ENCODE measurements at regions not wholly inside any gene's neighbourhood (a gene's known extent, or its start where the extent isn't known, plus 50 kb on each side); places are given as distances from the start of the nearest gene placed in this dataset.
"Not testable (repeated sequence)": the region's sequence is repeated elsewhere in the genome, so short reads cannot be mapped to it uniquely, and the experiment has no call there.

DNA sequence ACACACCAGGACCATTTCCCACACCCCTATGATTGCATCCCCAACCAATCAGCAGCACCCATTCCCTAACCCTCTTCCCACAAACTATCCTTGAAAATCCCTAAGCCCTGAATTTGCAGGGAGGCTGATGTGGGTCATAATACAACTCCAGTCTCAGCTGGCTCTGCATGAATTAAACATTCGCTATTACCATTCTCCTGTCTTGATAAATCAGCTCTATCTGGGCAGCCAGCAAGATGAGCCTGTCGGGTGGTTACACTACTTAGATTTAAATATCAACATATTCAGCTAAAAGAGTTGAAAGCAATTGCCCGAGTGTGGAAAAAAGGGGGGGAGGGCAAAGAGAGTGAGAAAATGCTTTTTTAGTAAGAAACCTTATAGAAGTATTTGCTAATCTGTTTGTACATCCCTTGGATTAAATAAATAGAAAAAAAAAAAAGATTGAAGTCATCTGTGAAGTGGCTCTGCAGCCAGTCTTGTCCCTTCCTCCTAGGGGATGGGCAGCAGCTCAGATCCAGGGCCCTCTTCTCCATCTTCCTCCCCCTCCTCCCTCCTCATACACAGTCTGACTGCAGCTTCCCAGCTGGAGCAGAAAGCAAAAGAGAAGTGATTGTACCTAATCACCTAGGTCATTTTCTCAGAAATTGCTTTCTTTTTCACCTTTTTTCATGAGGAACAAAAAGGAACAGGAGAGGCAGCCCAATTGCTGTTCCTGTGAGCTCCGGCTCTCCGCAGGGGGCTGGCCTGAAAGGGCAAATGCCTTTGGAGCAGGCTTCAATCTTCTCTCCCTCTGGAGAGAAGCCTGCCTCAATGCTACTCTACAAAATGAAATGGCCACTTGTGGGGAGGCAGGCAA is 356.6 kb upstream of the SULF2 start:
- DNase-seq, result no peak

DNA sequence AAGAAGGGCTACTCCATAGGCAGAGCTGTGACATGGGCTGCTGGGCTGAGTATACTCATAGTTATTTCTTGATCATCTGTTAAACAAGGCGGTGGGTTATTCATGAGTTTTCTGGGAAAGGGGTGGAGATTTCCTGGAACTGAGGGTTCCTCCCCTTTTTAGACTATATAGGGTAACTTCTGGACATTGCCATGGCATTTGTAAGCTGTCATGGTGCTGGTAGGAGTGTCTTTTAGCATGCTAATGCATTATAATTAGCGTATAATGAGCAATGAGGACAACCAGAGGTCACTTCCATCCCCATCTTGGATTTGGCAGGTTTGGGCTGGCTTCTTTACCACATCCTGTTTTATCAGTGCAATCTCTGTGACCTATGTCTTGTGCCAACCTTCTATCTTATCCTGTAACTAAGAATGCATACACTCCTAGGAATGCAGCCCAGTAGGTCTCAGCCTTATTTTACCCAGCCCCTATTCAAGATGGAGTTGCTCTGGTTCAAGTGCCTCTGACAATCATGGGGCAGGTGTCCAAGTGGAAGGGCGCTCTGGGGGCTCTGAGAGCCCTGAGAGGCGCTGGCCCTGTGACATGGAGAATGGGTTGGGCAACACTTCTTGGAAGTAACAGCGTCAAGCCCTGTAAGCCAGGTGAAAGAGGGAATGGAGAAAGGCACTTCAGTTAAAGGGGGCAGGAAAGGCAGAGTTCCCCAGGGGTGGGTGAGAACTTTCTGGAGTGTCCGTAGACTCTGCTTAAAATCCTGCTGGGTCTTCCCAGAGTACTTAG is 354.2 kb upstream of the SULF2 start:
- DNase-seq, result no peak

DNA sequence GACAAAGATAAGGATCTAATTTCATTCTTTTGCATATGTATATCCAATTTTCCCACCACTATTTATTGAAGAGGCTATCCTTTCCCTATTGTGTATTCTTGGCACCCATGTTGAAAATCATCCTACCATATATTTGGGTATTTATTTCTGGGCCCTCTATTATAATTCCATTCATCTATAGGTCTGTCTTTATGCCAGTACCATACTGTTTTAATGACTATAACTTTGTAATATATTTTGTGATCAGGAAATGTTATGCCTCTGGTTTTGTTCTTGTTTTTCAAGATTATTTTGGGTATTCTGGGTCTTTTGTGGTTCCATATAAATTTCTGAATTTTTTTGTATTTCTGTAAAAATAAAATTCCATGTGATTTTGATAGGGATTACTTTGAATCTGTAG is 347.6 kb upstream of the SULF2 start:
- DNase-seq, result no peak

DNA sequence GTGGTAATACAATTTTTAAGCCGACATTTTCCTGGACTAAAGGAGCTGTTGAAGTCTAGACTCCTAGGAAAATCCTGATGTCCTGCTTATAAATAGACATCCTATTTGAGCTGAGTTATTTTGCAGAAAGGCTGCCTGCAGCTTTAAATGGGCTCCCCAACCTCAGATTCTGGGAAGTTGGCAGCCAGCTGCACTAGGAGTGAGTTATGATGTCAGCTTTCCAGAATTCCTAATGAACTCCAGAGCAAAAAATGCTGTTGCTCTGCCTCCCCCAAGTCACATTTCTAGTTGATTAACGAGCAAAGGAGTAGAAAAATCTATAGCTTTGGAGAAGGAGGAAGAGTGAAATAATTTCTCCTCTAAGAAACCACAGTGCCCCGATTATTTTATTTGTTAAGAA is 346.3 kb upstream of the SULF2 start:
- no peak for DNase-seq

DNA sequence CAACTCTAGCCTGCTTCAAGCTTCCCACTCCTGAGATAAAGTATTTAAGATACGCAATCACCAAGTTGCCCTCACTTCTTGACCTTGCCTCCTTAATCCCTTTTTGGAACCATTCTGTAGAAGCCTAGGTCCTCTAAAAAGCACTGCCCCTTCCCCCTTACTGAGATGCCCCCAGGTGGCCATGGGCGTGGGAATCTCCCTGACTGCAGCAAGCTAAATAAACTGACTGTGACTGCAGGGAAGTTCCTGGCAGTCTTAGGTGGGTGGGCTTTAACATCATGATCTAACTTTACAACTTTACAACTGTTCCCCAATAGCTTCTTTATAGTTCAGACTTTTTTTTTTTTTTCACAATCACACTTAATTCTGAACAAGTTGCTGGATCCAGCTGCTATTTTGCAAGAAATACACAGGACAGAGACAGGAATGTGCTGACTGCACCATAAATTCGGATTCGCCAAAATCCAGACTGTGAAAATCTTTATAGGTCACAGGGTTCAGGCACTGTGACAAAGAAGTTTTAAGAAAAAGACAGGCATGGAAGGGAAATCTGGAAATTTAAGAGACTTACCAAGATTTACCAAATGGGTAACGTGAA is 344.2 kb upstream of the SULF2 start:
- DNase-seq, result no peak

DNA sequence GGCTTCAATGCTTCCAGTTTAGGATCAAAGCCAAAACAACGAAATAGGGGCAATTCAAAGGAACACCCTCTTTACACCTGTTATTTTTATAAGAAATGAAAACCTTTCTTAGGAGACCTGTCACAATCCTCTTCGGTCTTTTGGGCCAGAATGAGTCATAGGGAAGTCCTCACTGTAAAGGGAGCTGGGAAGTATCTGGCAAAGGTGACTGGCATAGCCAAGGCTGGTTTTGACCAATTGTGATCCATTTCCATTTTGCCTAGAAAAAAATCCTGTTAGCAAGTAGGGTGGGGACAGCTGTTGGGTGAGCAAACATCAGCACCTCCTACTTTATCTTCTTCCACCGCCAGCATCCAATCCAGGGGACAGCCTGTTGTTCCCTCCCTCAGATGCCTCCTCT is 343.2 kb upstream of the SULF2 start:
- no peak for DNase-seq

DNA sequence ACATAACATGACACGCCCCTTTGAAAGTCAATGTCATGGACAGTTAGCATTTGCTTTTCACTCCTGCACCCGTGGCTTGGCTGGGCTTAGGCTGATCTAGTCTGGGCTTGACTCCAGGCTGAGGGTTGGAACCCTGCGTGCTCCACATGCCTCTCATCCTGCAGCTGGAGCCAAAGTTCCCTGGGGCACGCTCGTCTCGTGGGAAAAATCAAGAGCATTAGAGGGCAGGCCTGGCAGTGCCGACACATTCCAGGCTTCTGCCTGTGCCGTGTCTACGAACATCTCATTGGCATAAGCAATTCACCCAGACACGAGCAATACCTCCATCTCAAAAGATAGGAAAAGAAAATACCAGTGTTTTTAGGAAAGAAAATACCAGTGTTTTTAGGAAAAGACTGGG is 342.7 kb upstream of the SULF2 start:
- not testable (repeated sequence) for DNase-seq

DNA sequence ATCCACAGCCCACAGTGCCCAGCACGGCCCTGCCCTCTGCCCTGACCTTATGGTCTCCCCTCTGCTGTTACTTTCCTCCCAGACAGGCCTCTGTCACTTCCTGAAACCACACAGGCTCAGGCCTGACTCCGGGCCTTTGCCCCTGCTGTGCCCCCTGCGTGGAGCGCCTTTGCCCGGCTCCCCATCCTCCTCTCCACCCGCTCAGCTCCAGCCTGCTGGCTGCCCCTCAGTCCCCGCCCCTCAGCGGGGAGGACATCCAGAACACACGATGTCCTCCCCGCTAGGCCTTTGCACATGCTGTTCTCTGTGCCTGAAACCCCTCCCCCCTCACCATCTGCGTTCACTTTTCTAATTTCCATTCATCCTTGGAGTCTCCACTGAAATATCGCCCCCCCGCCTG is 341.9 kb upstream of the SULF2 start:
- DNase-seq, result not testable (repeated sequence)

DNA sequence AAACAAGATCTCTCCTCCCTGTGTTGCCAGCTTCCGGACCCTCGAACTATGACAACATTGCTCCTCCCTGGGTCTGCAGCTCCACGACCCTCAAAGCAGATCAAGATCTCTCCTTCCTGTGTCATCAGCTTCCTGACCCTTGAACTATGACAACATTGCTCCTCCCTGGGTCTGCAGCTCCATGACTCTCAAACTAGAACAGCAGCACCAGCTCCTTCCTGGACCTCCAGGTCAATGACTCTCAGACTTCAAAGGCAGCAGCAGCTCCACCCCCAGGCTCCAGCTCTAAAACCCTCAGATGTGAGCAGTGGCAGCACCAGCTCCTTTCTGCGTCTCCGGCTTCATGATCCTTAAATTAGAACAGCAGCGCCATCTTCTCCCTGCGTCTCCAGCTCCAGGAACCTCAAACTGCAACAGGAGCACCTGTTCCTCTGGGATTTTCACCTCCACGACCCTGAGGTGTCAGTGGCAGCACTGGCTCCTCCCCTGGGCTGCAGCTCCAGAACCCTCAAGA is 341.0 kb upstream of the SULF2 start:
- DNase-seq, result no peak

DNA sequence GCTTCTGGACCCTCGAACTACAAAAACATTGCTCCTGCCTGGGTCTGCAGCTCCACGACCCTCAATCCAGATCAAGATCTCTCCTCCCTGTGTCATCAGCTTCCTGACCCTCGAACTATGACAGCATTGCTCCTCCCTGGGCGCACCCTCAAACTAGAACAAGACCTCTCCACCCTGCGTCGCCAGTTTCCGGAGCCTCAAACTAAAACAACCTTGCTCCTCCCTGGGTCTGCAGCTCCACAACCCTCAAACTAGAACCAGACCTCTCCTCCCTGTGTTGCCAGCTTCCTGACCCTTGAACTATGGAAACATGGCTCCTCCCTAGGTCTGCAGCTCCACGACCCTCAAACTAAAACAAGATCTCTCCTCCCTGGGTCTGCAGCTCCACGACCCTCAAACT is 339.7 kb upstream of the SULF2 start:
- DNase-seq, result no peak

DNA sequence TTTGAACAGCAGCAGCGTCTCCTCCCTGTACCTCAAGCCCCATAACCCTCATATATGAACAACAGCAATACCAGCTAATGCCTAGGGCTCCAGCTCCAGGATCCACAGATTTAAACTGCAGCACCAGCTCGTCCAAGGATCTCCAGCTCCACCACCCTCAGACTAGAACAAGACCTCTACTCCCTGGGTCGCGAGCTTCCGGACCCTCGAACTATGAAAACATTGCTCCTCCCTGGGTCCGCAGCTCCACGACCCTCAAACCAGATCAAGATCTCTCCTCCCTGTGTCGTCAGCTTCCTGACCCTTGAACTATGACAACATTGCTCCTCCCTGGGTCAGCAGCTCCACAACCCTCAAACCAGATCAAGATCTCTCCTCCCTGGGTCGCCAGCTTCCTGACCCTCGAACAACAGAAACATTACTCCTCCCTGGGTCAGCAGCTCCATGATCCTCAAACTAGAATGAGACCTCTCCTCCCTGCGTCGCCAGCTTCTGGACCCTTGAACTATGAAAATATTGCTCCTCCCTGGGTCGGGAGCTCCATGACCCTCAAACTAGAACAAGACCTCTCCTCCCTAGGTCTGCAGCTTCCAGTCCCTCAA is 339.0 kb upstream of the SULF2 start:
- no peak for DNase-seq

DNA sequence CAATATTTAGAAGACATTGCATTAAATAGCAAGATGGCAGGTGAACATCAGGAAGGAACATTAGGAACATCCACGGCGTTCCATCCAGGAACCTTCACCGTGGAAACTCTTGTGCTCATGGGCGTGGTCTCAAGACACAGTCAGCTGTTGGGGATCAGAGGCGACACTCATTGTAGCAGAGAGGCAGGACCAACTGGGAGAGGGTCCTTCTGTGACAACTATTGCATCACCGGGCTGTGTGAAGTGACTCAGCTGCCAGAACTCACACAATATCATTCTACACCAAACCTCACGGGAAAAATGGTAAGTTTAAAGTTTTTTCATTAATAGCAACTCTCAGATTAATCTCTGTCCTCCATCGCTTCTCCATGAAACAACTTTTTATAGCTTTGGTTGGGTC is 334.8 kb upstream of the SULF2 start:
- DNase-seq, result no peak

DNA sequence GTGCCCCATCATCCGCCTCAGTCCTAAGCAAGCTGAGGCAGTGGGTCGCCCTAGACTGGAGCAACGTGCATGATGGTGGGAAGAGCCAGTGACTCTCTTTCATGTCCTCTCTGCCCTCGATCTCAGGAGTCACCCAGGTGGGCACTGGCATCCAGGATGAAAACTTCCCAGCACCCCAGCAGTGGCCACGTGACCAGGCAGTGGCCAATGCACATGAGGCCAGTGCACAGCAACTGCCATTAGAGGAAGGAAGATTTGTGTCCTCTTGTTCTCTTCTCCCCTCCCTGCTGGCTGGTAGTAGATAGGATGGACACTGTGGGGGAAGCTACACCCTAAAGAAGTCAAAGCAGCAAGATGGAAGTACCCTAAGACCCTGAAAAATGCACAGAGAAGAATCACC is 334.1 kb upstream of the SULF2 start:
- not testable (repeated sequence) for DNase-seq

DNA sequence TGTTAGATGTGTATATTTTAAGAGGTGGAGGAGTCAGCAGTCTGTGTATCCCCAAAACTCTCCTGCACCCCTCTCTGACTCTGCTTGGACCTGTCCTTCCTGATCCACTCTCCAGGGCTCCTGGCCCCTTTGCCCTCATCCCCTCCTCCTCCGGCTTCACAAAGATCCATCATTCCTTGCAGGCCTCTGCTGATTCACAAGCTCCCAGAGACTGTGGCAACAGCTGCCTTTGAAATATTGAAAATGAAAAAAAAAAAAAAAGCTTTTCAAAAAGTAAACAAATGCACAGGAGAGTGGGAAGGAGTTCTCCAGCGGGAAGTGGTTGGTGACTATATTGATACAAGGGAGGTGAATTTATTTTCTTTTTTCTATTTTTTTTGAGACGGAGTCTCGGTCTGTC is 330.2 kb upstream of the SULF2 start:
- DNase-seq, result no peak

DNA sequence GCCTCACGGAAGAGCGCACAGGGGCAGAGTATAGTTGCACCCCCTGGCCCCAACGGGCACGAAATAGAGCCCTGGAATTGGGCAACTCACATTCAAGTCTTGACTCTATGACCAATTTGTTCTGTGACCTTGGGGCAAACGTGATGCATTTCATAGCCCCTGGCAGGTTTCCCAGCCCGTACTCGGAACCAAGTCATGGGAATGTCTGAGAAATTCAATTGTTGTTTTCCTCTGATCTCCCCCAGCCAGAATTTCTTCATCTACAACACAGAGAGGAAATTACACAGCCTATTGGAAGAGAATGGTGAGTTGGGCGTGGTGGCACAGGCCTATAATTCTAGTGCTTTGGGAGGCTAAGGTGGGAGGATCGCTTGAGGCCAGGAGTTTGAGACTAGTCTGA is 322.3 kb upstream of the SULF2 start:
- no peak for DNase-seq

DNA sequence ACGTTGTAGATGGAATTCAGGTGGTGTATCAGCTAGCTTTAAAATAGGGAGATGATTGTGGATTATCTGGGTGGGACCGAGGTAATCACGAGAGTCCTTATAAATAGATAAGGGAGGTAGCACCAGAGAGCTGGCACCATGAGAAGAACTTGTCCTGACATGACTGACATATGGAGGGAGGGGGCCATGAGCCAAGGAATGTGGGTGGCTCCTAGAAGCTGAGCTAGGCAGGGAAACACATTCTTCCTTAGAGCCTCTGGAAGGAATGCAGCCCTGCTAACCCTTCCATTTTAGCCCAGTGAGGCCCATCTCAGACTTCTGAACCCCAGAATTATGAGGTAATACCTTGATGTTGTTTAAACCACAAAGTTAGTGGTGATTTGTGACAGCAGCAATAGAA is 321.1 kb upstream of the SULF2 start:
- no peak for DNase-seq

DNA sequence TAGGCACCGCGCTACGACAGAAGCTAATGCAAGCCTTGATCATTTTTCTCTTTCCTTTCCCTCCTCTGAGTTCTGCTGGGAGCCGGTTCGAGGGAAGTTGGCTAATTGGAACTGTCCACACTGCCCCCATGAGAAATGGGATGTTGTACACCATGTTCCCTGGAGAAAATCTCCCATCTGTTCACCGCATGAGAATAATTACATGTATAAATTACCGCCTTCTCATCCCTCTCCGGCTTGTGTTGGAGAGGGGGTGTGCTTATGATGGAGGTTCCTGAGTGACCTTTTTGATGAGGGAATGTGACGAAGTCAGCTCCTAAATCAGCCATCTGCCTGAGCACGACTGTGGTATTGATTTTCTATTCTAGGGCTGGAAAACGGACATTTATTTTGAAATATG is 320.2 kb upstream of the SULF2 start:
- peak; percentile 65 for DNase-seq

DNA sequence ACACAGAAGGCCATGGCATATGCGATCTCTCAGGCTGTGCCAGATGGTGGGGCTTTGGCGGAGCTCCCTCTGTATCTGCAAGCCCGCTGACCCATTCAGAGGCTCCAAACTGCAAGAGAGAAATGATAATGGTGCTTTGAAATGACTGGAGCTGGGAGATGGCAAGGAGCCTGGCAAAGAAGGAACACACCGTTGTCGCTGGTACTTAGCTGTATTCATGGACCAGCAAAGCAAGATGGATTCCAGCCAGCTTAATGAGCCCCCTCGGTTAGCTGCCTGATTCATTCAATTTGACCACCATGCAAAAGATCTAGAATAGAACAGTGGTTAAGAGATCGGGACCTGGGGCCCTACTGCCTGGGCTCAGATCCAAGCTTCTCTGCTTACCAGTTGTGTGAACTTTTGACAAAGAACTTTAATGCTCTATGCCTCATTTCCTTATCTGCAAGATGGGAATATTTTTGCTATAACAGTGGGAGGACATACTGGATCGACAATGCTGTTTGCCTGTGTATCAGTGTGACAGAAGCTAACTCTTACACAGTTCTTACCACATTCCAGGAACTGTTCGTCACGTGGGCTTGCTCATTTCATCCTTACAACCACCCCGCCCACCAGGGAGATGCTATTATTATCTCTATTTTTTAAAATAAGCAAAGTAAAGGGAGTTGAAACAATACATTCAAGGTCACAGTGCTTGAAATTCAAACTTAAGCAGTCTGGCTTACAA is 317.8 kb upstream of the SULF2 start:
- DNase-seq, result no peak

DNA sequence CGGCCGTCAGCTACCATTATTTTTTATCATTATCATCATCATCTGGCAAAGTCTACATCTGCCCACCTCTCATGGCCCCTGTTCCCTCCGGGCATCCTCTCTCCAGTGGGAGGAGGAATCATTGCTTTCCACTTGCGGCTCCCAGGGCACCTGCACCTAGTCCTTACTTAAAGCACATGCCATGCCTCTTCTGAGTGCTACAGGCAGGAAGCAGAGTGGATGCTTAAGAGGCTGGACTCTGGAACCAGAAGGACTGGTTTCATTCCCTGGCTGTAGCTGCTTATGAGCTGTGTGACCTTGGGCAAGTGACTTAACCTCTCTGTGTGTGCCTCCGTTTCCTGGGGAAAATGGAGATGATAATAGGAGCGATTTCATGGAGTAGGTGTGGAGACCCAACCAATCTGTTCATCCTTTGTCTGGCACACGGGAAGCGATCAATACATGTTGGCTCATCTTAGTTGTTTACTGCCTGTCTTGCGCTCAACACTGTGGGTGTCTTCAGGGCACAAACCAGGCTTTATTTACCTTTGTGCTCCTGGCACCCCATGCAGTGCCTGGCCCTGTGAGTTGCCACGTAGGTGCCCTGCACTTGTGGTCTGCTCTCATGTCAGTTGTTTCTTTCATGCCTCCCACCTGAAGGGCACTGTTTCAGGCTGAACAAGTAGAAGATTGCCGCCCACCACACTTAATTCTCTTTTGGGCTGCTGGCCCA is 317.0 kb upstream of the SULF2 start:
- no peak for DNase-seq

DNA sequence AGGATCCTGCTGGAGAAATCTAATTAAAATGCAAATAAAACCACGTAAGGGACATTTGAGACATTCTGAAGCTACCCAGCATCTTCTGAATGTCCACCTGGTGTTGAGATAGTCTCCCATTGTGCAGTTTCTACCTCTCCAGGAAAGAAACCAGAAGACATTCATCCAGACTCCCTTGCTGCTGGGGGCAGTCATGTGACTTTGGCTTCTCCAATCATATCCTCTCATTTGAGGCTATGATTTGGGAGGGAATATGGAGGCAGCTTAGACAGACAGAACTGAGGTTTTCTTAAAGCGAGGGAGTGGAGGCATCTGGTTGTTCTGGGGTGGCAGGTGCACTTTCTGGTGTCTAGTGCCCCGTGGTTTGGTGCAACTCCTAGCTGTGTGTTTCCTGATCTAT is 315.2 kb upstream of the SULF2 start:
- DNase-seq, result no peak

DNA sequence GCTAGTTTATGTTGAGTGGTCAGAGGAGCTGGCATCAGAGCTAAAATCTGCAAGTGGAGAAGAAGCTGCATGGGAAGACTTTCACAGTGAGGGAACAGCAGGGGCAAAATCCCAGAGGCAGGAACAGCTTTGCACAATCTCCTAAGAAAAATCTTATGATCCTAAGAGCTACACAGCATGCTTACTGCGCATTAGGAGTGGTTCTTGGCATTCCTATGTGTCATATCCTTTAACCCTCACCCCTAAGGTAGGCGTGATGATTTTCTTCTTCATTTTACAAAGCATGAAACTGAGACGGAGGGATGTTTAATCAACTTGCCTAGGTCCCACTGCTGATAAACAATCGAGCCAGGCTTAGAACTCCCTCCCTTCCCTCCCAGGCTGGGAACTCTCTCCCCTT is 313.6 kb upstream of the SULF2 start:
- no peak for DNase-seq

DNA sequence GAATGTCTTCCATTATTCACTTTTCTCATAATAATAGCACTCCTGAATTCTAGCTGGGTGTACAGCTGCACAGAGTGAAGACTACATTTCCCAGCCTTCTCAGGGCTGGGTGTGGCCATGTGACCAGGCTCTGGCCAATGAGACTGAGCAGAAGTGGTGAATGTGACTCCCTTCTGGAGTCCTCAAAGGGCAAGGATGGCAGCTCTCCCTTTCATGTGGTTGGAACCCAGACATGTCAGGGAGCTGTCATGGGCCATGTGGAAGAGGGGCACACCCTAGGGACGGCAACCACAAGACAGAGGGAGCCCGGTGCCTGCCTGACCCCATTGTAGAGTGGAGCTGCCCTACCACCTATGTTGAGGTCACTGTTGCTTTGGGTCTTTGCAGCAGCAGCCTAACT is 312.8 kb upstream of the SULF2 start:
- no peak for DNase-seq
